ENCODE measurements at regions not wholly inside any gene's neighbourhood (a gene's known extent, or its start where the extent isn't known, plus 50 kb on each side); places are given as distances from the start of the nearest gene placed in this dataset.

GRCh38 chr7:91543646-91544045, 279.4 kb downstream of the FZD1 start:
- no peaks in the 10 kb centered on the region for H3K4me1 ChIP-seq (ENCODE audit: insufficient read depth, low read length, poor library complexity, severe bottlenecking)
- TF ChIP-seq CTCF (conservative IDR thresholded peaks at IDR 0.05; ENCODE audit: low read depth, low read length) (no peak), EZH2 (IDR thresholded peaks at IDR 0.05; ENCODE audit: borderline replicate concordance, low read depth, low read length, poor library complexity, severe bottlenecking) (no peak)
- no peaks in the 10 kb centered on the region for H3K9me3 ChIP-seq (ENCODE audit: low read depth, low read length, poor library complexity, severe bottlenecking)
- POLR2A ChIA-PET (ENCODE audit: low non-redundant PET): no interaction called here
- no peaks in the 10 kb centered on the region for H3K27me3 ChIP-seq (replicated peaks; ENCODE audit: insufficient read depth, low read depth, low read length, poor library complexity)
- H3K36me3 ChIP-seq (ENCODE audit: insufficient read depth, low read length, poor library complexity, severe bottlenecking): no peaks in the 10 kb centered on the region
- intact Hi-C loops (cut with micrococcal nuclease; ENCODE audit: unreplicated experiment): no loop called here
- no peak for DNase-seq (ENCODE audit: low spot score)
- CTCF ChIA-PET: no interaction called here
- H3K4me3 ChIP-seq (ENCODE audit: low read depth, low read length, poor library complexity, severe bottlenecking): no peak overlapping the region
- H3K27ac ChIP-seq (ENCODE audit: low read depth, low read length, poor library complexity, severe bottlenecking): no peak overlapping the region
- no TSS peak for BruUV-seq (replicated peaks)

GRCh38 chr7:91549878-91550277, 285.6 kb downstream of the FZD1 start:
- ChIA-PET CTCF (no interaction called here), POLR2A (ENCODE audit: low non-redundant PET) (no interaction called here)
- BruUV-seq (replicated peaks): no TSS peak
- Histone ChIP-seq H3K4me3 (ENCODE audit: low read depth, low read length, poor library complexity, severe bottlenecking) (no peak overlapping the region), H3K36me3 (ENCODE audit: insufficient read depth, low read length, poor library complexity, severe bottlenecking) (no peaks in the 10 kb centered on the region), H3K9me3 (ENCODE audit: low read depth, low read length, poor library complexity, severe bottlenecking) (no peaks in the 10 kb centered on the region), H3K4me1 (ENCODE audit: insufficient read depth, low read length, poor library complexity, severe bottlenecking) (no peaks in the 10 kb centered on the region), H3K27me3 (replicated peaks; ENCODE audit: insufficient read depth, low read depth, low read length, poor library complexity) (no peaks in the 10 kb centered on the region), H3K27ac (ENCODE audit: low read depth, low read length, poor library complexity, severe bottlenecking) (no peak overlapping the region)
- DNase-seq (ENCODE audit: low spot score): no peak
- intact Hi-C loops (cut with micrococcal nuclease; ENCODE audit: unreplicated experiment): no loop called here
- TF ChIP-seq EZH2 (IDR thresholded peaks at IDR 0.05; ENCODE audit: borderline replicate concordance, low read depth, low read length, poor library complexity, severe bottlenecking) (no peak), CTCF (conservative IDR thresholded peaks at IDR 0.05; ENCODE audit: low read depth, low read length) (no peak)

- Histone ChIP-seq H3K36me3 (ENCODE audit: insufficient read depth, low read length, poor library complexity, severe bottlenecking) (no peaks in the 10 kb centered on the region), H3K27me3 (replicated peaks; ENCODE audit: insufficient read depth, low read depth, low read length, poor library complexity) (no peaks in the 10 kb centered on the region), H3K27ac (ENCODE audit: low read depth, low read length, poor library complexity, severe bottlenecking) (no peak overlapping the region), H3K9me3 (ENCODE audit: low read depth, low read length, poor library complexity, severe bottlenecking) (no peaks in the 10 kb centered on the region), H3K4me3 (ENCODE audit: low read depth, low read length, poor library complexity, severe bottlenecking) (no peak overlapping the region), H3K4me1 (ENCODE audit: insufficient read depth, low read length, poor library complexity, severe bottlenecking) (no peaks in the 10 kb centered on the region)
- ChIA-PET CTCF (no interaction called here), POLR2A (ENCODE audit: low non-redundant PET) (no interaction called here)
- BruUV-seq (replicated peaks): no TSS peak
- intact Hi-C loops (cut with micrococcal nuclease; ENCODE audit: unreplicated experiment): no loop called here
- DNase-seq (ENCODE audit: low spot score): no peak
- no peak for TF ChIP-seq EZH2 (IDR thresholded peaks at IDR 0.05; ENCODE audit: borderline replicate concordance, low read depth, low read length, poor library complexity, severe bottlenecking)
- TF ChIP-seq CTCF (conservative IDR thresholded peaks at IDR 0.05; ENCODE audit: low read depth, low read length): no peak
Observed at GRCh38 chr7:91550931-91551330, 286.7 kb downstream of the FZD1 start.

Measured in A673 (cell line).